Caco-2 (cell line): ENCODE measurements at regions not wholly inside any gene's neighbourhood (a gene's known extent, or its start where the extent isn't known, plus 50 kb on each side); places are given as distances from the start of the nearest gene placed in this dataset.

Experiments
- BruUV-seq: library from RNA; stranded (reverse); fragments of 400-500 nt; replicated peaks from 2 replicates; lab custom pipeline; 2021; lab: Mats Ljungman, UMichigan
- CTCF ChIA-PET: fragments of 300-600 bp; sonication (Branson Sonifier 250); formaldehyde crosslinking; loops from one replicate; lab custom pipeline; 2022; ENCODE audit warnings: antibody characterized with exemption; lab: Charles Lee
- POLR2A ChIA-PET: fragments of 300-600 bp; sonication (Branson Sonifier 250); formaldehyde crosslinking; loops from one replicate; lab custom pipeline; 2022; ENCODE audit warnings: antibody characterized with exemption; lab: Charles Lee
- DNase-seq, 2 experiments: peaks; one replicate each; pipeline versions ENCODE4 v3.0.0 to v3.0.0-alpha.2; 2020 to 2022
- H3K27me3 ChIP-seq: replicated peaks from 2 replicates; pipeline ENCODE4 v1.6.0; 2011; ENCODE audit warnings: low read length; ENCODE audit not compliant: control insufficient read depth, insufficient read depth
- H3K36me3 ChIP-seq: 2 replicates; pipeline ENCODE4 v1.5.1; 2011; ENCODE audit warnings: low read length; ENCODE audit not compliant: control insufficient read depth, insufficient read depth
- H3K4me1 ChIP-seq: fragments of 250-450 bp; sonication (Bioruptor Pico); 2 replicates; pipeline ENCODE4 v1.5.1; 2020; ENCODE audit warnings: mild to moderate bottlenecking
- H3K4me3 ChIP-seq: 2 replicates; pipeline ENCODE4 v1.5.1; 2011; ENCODE audit warnings: low read depth, mild to moderate bottlenecking, control low read depth, low read length
- H3K9me3 ChIP-seq: fragments of 250-450 bp; sonication (Bioruptor Pico); 2 replicates; pipeline ENCODE4 v1.5.1; 2020; ENCODE audit warnings: mild to moderate bottlenecking, moderate library complexity
- H3K27ac Mint-ChIP-seq: one replicate; pipeline ENCODE4 v1.8.0; 2022; ENCODE audit warnings: mixed read lengths; ENCODE audit not compliant: unreplicated experiment
- H3K27me3 Mint-ChIP-seq: one replicate; pipeline ENCODE4 v1.8.0; 2022; ENCODE audit warnings: mixed read lengths; ENCODE audit not compliant: insufficient read depth, unreplicated experiment
- H3K36me3 Mint-ChIP-seq: one replicate; pipeline ENCODE4 v1.8.0; 2022; ENCODE audit warnings: mild to moderate bottlenecking, mixed read lengths; ENCODE audit not compliant: insufficient read depth, unreplicated experiment
- H3K4me1 Mint-ChIP-seq: one replicate; pipeline ENCODE4 v1.8.0; 2022; ENCODE audit warnings: low read depth, mixed read lengths; ENCODE audit not compliant: unreplicated experiment
- H3K4me3 Mint-ChIP-seq: one replicate; pipeline ENCODE4 v1.8.0; 2022; ENCODE audit warnings: mild to moderate bottlenecking, moderate library complexity, mixed read lengths; ENCODE audit not compliant: unreplicated experiment
- H3K9me3 Mint-ChIP-seq: one replicate; pipeline ENCODE4 v1.8.0; 2022; ENCODE audit warnings: mixed read lengths; ENCODE audit not compliant: unreplicated experiment
- CTCF ChIP-seq, 2 experiments: fragments of 200-600 bp in 1 of 2; IDR thresholded peaks; 1 replicate in 1 of 2; 2 replicates in 1 of 2; pipeline versions ENCODE4 v1.5.1 to v1.8.0; 2011 to 2022; ENCODE audit warnings: antibody characterized with exemption in 1 of 2, control low read depth in 1 of 2, inconsistent platforms in 1 of 2, low read depth in 1 of 2, low read length in 1 of 2, mild to moderate bottlenecking in 1 of 2, moderate library complexity in 1 of 2; ENCODE audit not compliant: insufficient read depth in 1 of 2, severe bottlenecking in 1 of 2, unreplicated experiment in 1 of 2
- intact Hi-C: fragments of 100-400 bp; cut with micrococcal nuclease; formaldehyde crosslinking; loops from one replicate; pipeline ENCODE4 v1.10.0; 2022; ENCODE audit not compliant: unreplicated experiment

GRCh38 chr12:83985084-83985483 is 927.5 kb downstream of the SLC6A15 start:
- ChIA-PET CTCF (no interaction called here), POLR2A (no interaction called here)
- no peak for DNase-seq
- intact Hi-C loops: no loop called here
- Mint-ChIP-seq H3K27me3 (no peaks in the 10 kb centered on the region), H3K4me3 (no peak overlapping the region), H3K36me3 (no peaks in the 10 kb centered on the region), H3K9me3 (no peaks in the 10 kb centered on the region), H3K4me1 (no peaks in the 10 kb centered on the region), H3K27ac (no peak overlapping the region)
- H3K27me3 ChIP-seq: no peaks in the 10 kb centered on the region
- no peak for TF ChIP-seq CTCF (IDR thresholded peaks at IDR 0.05; ENCODE audit: insufficient read depth in 1 of 2, low read depth in 1 of 2, low read length in 1 of 2, severe bottlenecking in 1 of 2, unreplicated experiment in 1 of 2)
- H3K36me3 ChIP-seq: no peaks in the 10 kb centered on the region
- no TSS peak for BruUV-seq
- H3K4me1 ChIP-seq: no peaks in the 10 kb centered on the region
- H3K4me3 ChIP-seq: no peak overlapping the region
- H3K9me3 ChIP-seq: no peaks in the 10 kb centered on the region

GRCh38 chr12:83980398-83980797 is 932.2 kb downstream of the SLC6A15 start:
- POLR2A ChIA-PET: no interaction called here
- intact Hi-C loops: no loop called here
- H3K9me3 Mint-ChIP-seq: no peaks in the 10 kb centered on the region
- H3K27me3 Mint-ChIP-seq: no peaks in the 10 kb centered on the region
- Histone ChIP-seq H3K36me3 (no peaks in the 10 kb centered on the region), H3K27me3 (no peaks in the 10 kb centered on the region), H3K4me3 (no peak overlapping the region), H3K4me1 (no peaks in the 10 kb centered on the region), H3K9me3 (no peaks in the 10 kb centered on the region)
- no peak for DNase-seq
- H3K27ac Mint-ChIP-seq: no peak overlapping the region
- H3K4me1 Mint-ChIP-seq: no peaks in the 10 kb centered on the region
- no TSS peak for BruUV-seq
- H3K36me3 Mint-ChIP-seq: no peaks in the 10 kb centered on the region
- H3K4me3 Mint-ChIP-seq: no peak overlapping the region
- CTCF ChIA-PET: no interaction called here
- no peak for TF ChIP-seq CTCF (IDR thresholded peaks at IDR 0.05; ENCODE audit: insufficient read depth in 1 of 2, low read depth in 1 of 2, low read length in 1 of 2, severe bottlenecking in 1 of 2, unreplicated experiment in 1 of 2)

- Mint-ChIP-seq H3K9me3 (no peaks in the 10 kb centered on the region), H3K4me1 (no peaks in the 10 kb centered on the region), H3K4me3 (no peak overlapping the region), H3K27ac (no peak overlapping the region), H3K36me3 (no peaks in the 10 kb centered on the region), H3K27me3 (no peaks in the 10 kb centered on the region)
- no peaks in the 10 kb centered on the region for H3K27me3 ChIP-seq
- no peaks in the 10 kb centered on the region for H3K36me3 ChIP-seq
- CTCF ChIA-PET: no interaction called here
- no peak for TF ChIP-seq CTCF (IDR thresholded peaks at IDR 0.05; ENCODE audit: insufficient read depth in 1 of 2, low read depth in 1 of 2, low read length in 1 of 2, severe bottlenecking in 1 of 2, unreplicated experiment in 1 of 2)
- POLR2A ChIA-PET: no interaction called here
- no peak for DNase-seq
- no peak overlapping the region for H3K4me3 ChIP-seq
- no TSS peak for BruUV-seq
- intact Hi-C loops: no loop called here
- no peaks in the 10 kb centered on the region for H3K4me1 ChIP-seq
- no peaks in the 10 kb centered on the region for H3K9me3 ChIP-seq
Measured at GRCh38 chr12:83979785-83980184, 932.8 kb downstream of the SLC6A15 start.
